ENCODE measurements at regions not wholly inside any gene's neighbourhood (a gene's known extent, or its start where the extent isn't known, plus 50 kb on each side); places are given as distances from the start of the nearest gene placed in this dataset.

- DNase-seq (ENCODE audit: low spot score) = no peak
- no peak overlapping the region for H3K27ac ChIP-seq
- H3K4me3 ChIP-seq = no peak overlapping the region
- TF ChIP-seq, protein P1, sequence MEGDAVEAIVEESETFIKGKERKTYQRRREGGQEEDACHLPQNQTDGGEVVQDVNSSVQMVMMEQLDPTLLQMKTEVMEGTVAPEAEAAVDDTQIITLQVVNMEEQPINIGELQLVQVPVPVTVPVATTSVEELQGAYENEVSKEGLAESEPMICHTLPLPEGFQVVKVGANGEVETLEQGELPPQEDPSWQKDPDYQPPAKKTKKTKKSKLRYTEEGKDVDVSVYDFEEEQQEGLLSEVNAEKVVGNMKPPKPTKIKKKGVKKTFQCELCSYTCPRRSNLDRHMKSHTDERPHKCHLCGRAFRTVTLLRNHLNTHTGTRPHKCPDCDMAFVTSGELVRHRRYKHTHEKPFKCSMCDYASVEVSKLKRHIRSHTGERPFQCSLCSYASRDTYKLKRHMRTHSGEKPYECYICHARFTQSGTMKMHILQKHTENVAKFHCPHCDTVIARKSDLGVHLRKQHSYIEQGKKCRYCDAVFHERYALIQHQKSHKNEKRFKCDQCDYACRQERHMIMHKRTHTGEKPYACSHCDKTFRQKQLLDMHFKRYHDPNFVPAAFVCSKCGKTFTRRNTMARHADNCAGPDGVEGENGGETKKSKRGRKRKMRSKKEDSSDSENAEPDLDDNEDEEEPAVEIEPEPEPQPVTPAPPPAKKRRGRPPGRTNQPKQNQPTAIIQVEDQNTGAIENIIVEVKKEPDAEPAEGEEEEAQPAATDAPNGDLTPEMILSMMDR (IDR thresholded peaks at IDR 0.05) = no peak
These were observed 161.2 kb upstream of the NRSN1 start for GRCh38 chr6:23964865-23965264.

GRCh38 chr6:23969344-23969743, 156.7 kb upstream of the NRSN1 start:
- TF ChIP-seq, protein P1 (IDR thresholded peaks at IDR 0.05) = no peak
- Histone ChIP-seq H3K27ac (no peak overlapping the region), H3K4me3 (no peak overlapping the region)
- no peak for DNase-seq (ENCODE audit: low spot score)

DNA sequence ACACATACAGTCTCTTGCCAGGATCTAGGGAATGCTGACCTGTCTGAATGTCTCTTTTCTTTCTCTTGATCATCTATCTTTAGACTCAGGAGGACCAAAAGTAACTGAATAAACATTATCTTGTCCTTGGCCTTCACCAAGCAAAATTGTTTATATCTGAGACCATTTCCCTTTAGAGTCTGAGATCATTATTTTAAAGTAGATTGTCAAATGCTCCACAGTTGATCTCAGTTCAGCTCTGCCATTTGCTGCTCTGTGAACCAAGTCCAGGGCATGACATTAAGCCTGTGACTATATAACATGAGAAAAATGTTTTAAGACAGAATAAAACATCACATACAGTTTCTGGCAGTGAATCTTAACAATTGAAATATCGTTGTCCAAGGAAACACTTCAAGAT, 148.3 kb upstream of the NRSN1 start:
- no peak overlapping the region for H3K4me3 ChIP-seq
- no peak for DNase-seq (ENCODE audit: low spot score)
- no peak overlapping the region for H3K27ac ChIP-seq
- TF ChIP-seq, protein P1 (IDR thresholded peaks at IDR 0.05) = no peak

- Histone ChIP-seq H3K27ac (no peak overlapping the region), H3K4me3 (no peak overlapping the region)
- no peak for DNase-seq (ENCODE audit: low spot score)
- TF ChIP-seq, protein P1 (IDR thresholded peaks at IDR 0.05) = no peak
These were observed 145.1 kb upstream of the NRSN1 start for GRCh38 chr6:23980965-23981364.

- no peak for DNase-seq (ENCODE audit: low spot score)
- TF ChIP-seq, protein P1 (IDR thresholded peaks at IDR 0.05) = no peak
- Histone ChIP-seq H3K27ac (no peak overlapping the region), H3K4me3 (no peak overlapping the region)
These were observed 144.1 kb upstream of the NRSN1 start for GRCh38 chr6:23981923-23982322.

DNA sequence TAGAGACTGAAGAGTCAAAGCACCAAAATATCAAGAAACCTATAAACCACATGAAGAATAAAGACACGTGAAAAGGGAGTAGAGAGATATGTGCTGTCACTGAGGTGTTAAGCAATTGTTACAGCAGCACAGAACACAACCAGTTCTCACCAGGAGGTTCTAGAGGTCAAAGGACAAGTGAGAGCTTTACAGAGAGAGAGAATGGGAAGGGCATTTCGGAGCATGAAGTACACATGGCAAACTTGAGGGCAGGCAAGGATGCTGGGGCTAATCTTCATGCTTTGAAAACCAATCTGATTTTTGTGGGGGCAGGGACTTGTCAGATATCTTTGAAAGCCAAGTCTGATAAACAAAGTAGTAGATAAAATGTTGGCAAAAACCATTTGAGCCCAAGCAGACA, 142.3 kb upstream of the NRSN1 start:
- no peak overlapping the region for H3K27ac ChIP-seq
- TF ChIP-seq, protein P1 (IDR thresholded peaks at IDR 0.05) = no peak
- no peak for DNase-seq (ENCODE audit: low spot score)
- no peak overlapping the region for H3K4me3 ChIP-seq

- no peak overlapping the region for H3K27ac ChIP-seq
- TF ChIP-seq, protein P1 (IDR thresholded peaks at IDR 0.05) = no peak
- no peak for DNase-seq (ENCODE audit: low spot score)
- H3K4me3 ChIP-seq = no peak overlapping the region
These were observed 141.0 kb upstream of the NRSN1 start for GRCh38 chr6:23985015-23985414.

Data from coronary artery (tissue), 2 donors.